Mucosa of descending colon (tissue), 3 donors: ENCODE measurements at regions not wholly inside any gene's neighbourhood (a gene's known extent, or its start where the extent isn't known, plus 50 kb on each side); places are given as distances from the start of the nearest gene placed in this dataset.

ENCODE experiments used
- ATAC-seq: fragments of 200-7000 bp; cut with Tn5 transposase; one replicate; pipeline ENCODE4 v1.9.1; 2020; ENCODE audit warnings: mild to moderate bottlenecking, moderate library complexity
- DNase-seq, 3 donors: peaks; one replicate each; pipeline ENCODE4 v3.0.0-alpha.2; 2020
- H3K36me3 ChIP-seq: fragments of 200-600 bp; one replicate; pipeline ENCODE4 v1.8.0; 2021; ENCODE audit warnings: low read depth, mild to moderate bottlenecking
- H3K4me1 ChIP-seq: fragments of 200-600 bp; one replicate; pipeline ENCODE4 v1.8.0; 2021; ENCODE audit warnings: low read depth, mild to moderate bottlenecking
- H3K4me3 ChIP-seq: fragments of 200-600 bp; one replicate; pipeline ENCODE4 v1.8.0; 2021; ENCODE audit warnings: mild to moderate bottlenecking
- H3K9me3 ChIP-seq: fragments of 200-600 bp; one replicate; pipeline ENCODE4 v1.8.0; 2021; ENCODE audit warnings: mild to moderate bottlenecking
- CTCF ChIP-seq: fragments of 200-600 bp; IDR thresholded peaks from one replicate; pipeline ENCODE4 v1.8.0; 2022; ENCODE audit warnings: antibody characterized with exemption, mild to moderate bottlenecking
- intact Hi-C, 2 donors: fragments of 100-400 bp; cut with DNase I in 1 of 2; cut with micrococcal nuclease in 1 of 2; formaldehyde crosslinking; loops; one replicate each; pipeline versions ENCODE4 v1.11.0 to v1.11.1; 2022; cut with DNase I, micrococcal nuclease
- donor health status: DM: no; HTN: no; CAD: no; lungs with moderate emphysema.
- donor health status: DM: no; HTN: no; CAD: no.
- donor health status: DM: no; HTN: yes; CAD: no.

- no peaks in the 10 kb centered on the region for H3K4me1 ChIP-seq
- DNase-seq: no peak
- no peak for ATAC-seq
- intact Hi-C loops: no loop called here
- no peak for TF ChIP-seq CTCF
- H3K36me3 ChIP-seq: no peaks in the 10 kb centered on the region
- H3K9me3 ChIP-seq: no peaks in the 10 kb centered on the region
- H3K4me3 ChIP-seq: no peak overlapping the region
These were observed 900.1 kb downstream of the TTLL7 start for GRCh38 chr1:83098791-83099190.

GRCh38 chr1:83098131-83098530, 900.8 kb downstream of the TTLL7 start:
- intact Hi-C loops: no loop called here
- Histone ChIP-seq H3K9me3 (no peaks in the 10 kb centered on the region), H3K4me3 (no peak overlapping the region), H3K36me3 (no peaks in the 10 kb centered on the region), H3K4me1 (no peaks in the 10 kb centered on the region)
- DNase-seq (no peak), ATAC-seq (no peak)
- TF ChIP-seq CTCF: no peak

GRCh38 chr1:83097715-83098114, 901.2 kb downstream of the TTLL7 start:
- Histone ChIP-seq H3K36me3 (no peaks in the 10 kb centered on the region), H3K4me1 (no peaks in the 10 kb centered on the region), H3K4me3 (no peak overlapping the region), H3K9me3 (no peaks in the 10 kb centered on the region)
- TF ChIP-seq CTCF: no peak
- no peak for ATAC-seq
- intact Hi-C loops: no loop called here
- DNase-seq: no peak

- Histone ChIP-seq H3K4me3 (no peak overlapping the region), H3K9me3 (no peaks in the 10 kb centered on the region), H3K36me3 (no peaks in the 10 kb centered on the region), H3K4me1 (no peaks in the 10 kb centered on the region)
- ATAC-seq (no peak), DNase-seq (no peak)
- TF ChIP-seq CTCF: no peak
- intact Hi-C loops: no loop called here
These were observed 903.4 kb downstream of the TTLL7 start for GRCh38 chr1:83095570-83095969.

- H3K4me1 ChIP-seq: no peaks in the 10 kb centered on the region
- no peak overlapping the region for H3K4me3 ChIP-seq
- intact Hi-C loops: no loop called here
- no peaks in the 10 kb centered on the region for H3K36me3 ChIP-seq
- DNase-seq (no peak), ATAC-seq (no peak)
- no peak for TF ChIP-seq CTCF
- no peaks in the 10 kb centered on the region for H3K9me3 ChIP-seq
These were observed 908.7 kb downstream of the TTLL7 start for GRCh38 chr1:83090195-83090594.

GRCh38 chr1:83087851-83088250, 911.1 kb downstream of the TTLL7 start:
- ATAC-seq (no peak), DNase-seq (no peak)
- no peaks in the 10 kb centered on the region for H3K9me3 ChIP-seq
- no peaks in the 10 kb centered on the region for H3K4me1 ChIP-seq
- H3K4me3 ChIP-seq: no peak overlapping the region
- no peak for TF ChIP-seq CTCF
- no peaks in the 10 kb centered on the region for H3K36me3 ChIP-seq
- intact Hi-C loops: no loop called here
